Neutrophil (primary cell): ENCODE measurements at regions not wholly inside any gene's neighbourhood (a gene's known extent, or its start where the extent isn't known, plus 50 kb on each side); places are given as distances from the start of the nearest gene placed in this dataset.

Experiments used
- H3K27ac ChIP-seq: fragments of 200-600 bp; sonication (generic); 2 replicates; pipeline ENCODE4 v1.5.1; 2016; ENCODE audit warnings: mild to moderate bottlenecking, moderate library complexity
- H3K27me3 ChIP-seq: fragments of 200-600 bp; sonication (generic); 2 replicates; pipeline ENCODE4 v1.6.0; 2016; ENCODE audit warnings: mild to moderate bottlenecking
- H3K36me3 ChIP-seq: fragments of 200-600 bp; sonication (generic); 2 replicates; pipeline ENCODE4 v1.5.1; 2017
- H3K4me1 ChIP-seq, 2 experiments: fragments of 200-600 bp in 1 of 2; sonication (generic) in 1 of 2; 1 replicate in 1 of 2; 2 replicates in 1 of 2; pipeline versions ENCODE4 v1.5.1 to v1.6.1; 2013 to 2016; ENCODE audit warnings: low read depth in 1 of 2, low read length in 1 of 2, mild to moderate bottlenecking in 1 of 2, moderate library complexity in 1 of 2; ENCODE audit not compliant: control insufficient read depth in 1 of 2, insufficient read depth in 1 of 2
- H3K4me3 ChIP-seq, 2 experiments: fragments of 200-600 bp in 1 of 2; sonication (generic) in 1 of 2; 1 replicate in 1 of 2; 2 replicates in 1 of 2; pipeline ENCODE4 v1.5.1; 2013 to 2016; ENCODE audit warnings: low read depth in 1 of 2, low read length in 1 of 2, mild to moderate bottlenecking in 1 of 2, moderate library complexity in 1 of 2
- H3K9me3 ChIP-seq: fragments of 200-600 bp; sonication (generic); 2 replicates; pipeline ENCODE4 v1.5.1; 2016
- CTCF ChIP-seq: fragments of 200-600 bp; sonication (generic); IDR thresholded peaks from 2 replicates; pipeline ENCODE4 v1.5.1; 2016; ENCODE audit warnings: antibody characterized with exemption

GRCh38 chr9:86822006-86822801 lies 125.1 kb downstream of the GAS1 start:
- TF ChIP-seq CTCF = no peak
- no peaks in the 10 kb centered on the region for H3K9me3 ChIP-seq
- H3K36me3 ChIP-seq = no peaks in the 10 kb centered on the region
- no peaks in the 10 kb centered on the region for H3K27me3 ChIP-seq
- no peak overlapping the region for H3K4me3 ChIP-seq
- H3K27ac ChIP-seq = no peak overlapping the region
- H3K4me1 ChIP-seq = no peaks in the 10 kb centered on the region

GRCh38 chr9:86821006-86821845 lies 126.1 kb downstream of the GAS1 start:
- no peak overlapping the region for H3K4me3 ChIP-seq
- H3K27ac ChIP-seq = no peak overlapping the region
- no peaks in the 10 kb centered on the region for H3K4me1 ChIP-seq
- no peaks in the 10 kb centered on the region for H3K9me3 ChIP-seq
- TF ChIP-seq CTCF = no peak
- H3K36me3 ChIP-seq = no peaks in the 10 kb centered on the region
- H3K27me3 ChIP-seq = no peaks in the 10 kb centered on the region

GRCh38 chr9:86819552-86819951 lies 127.8 kb downstream of the GAS1 start:
- no peaks in the 10 kb centered on the region for H3K36me3 ChIP-seq
- no peak overlapping the region for H3K4me3 ChIP-seq
- no peaks in the 10 kb centered on the region for H3K4me1 ChIP-seq
- H3K9me3 ChIP-seq = no peaks in the 10 kb centered on the region
- H3K27me3 ChIP-seq = no peaks in the 10 kb centered on the region
- no peak for TF ChIP-seq CTCF
- H3K27ac ChIP-seq = no peak overlapping the region

GRCh38 chr9:86818636-86819035 lies 128.7 kb downstream of the GAS1 start:
- Histone ChIP-seq H3K9me3 (no peaks in the 10 kb centered on the region), H3K27me3 (no peaks in the 10 kb centered on the region), H3K36me3 (no peaks in the 10 kb centered on the region), H3K4me3 (no peak overlapping the region), H3K27ac (no peak overlapping the region), H3K4me1 (no peaks in the 10 kb centered on the region)
- no peak for TF ChIP-seq CTCF

GRCh38 chr9:86816868-86817267 lies 130.4 kb downstream of the GAS1 start:
- no peaks in the 10 kb centered on the region for H3K27me3 ChIP-seq
- no peak overlapping the region for H3K27ac ChIP-seq
- H3K36me3 ChIP-seq = no peaks in the 10 kb centered on the region
- no peaks in the 10 kb centered on the region for H3K4me1 ChIP-seq
- H3K4me3 ChIP-seq = no peak overlapping the region
- H3K9me3 ChIP-seq = no peaks in the 10 kb centered on the region
- TF ChIP-seq CTCF = no peak
